Transverse colon (tissue), 3 donors: ENCODE measurements at regions not wholly inside any gene's neighbourhood (a gene's known extent, or its start where the extent isn't known, plus 50 kb on each side); places are given as distances from the start of the nearest gene placed in this dataset.

Source experiments
- CTCF ChIP-seq, 5 experiments: fragments of 200-600 bp in 3 of 5; fragments of 450-650 bp in 2 of 5; sonication (generic) in 3 of 5; IDR thresholded peaks; 1 replicate in 2 of 5; 2 replicates in 3 of 5; pipeline ENCODE4 v1.5.1; 2016 to 2017; ENCODE audit warnings: antibody characterized with exemption in 5 of 5, inconsistent platforms in 3 of 5, mild to moderate bottlenecking in 2 of 5, moderate library complexity in 1 of 5
- POLR2A ChIP-seq: fragments of 450-650 bp; IDR thresholded peaks from one replicate; pipeline ENCODE4 v1.6.1; 2016; ENCODE audit warnings: antibody characterized with exemption, mild to moderate bottlenecking, moderate library complexity

DNA sequence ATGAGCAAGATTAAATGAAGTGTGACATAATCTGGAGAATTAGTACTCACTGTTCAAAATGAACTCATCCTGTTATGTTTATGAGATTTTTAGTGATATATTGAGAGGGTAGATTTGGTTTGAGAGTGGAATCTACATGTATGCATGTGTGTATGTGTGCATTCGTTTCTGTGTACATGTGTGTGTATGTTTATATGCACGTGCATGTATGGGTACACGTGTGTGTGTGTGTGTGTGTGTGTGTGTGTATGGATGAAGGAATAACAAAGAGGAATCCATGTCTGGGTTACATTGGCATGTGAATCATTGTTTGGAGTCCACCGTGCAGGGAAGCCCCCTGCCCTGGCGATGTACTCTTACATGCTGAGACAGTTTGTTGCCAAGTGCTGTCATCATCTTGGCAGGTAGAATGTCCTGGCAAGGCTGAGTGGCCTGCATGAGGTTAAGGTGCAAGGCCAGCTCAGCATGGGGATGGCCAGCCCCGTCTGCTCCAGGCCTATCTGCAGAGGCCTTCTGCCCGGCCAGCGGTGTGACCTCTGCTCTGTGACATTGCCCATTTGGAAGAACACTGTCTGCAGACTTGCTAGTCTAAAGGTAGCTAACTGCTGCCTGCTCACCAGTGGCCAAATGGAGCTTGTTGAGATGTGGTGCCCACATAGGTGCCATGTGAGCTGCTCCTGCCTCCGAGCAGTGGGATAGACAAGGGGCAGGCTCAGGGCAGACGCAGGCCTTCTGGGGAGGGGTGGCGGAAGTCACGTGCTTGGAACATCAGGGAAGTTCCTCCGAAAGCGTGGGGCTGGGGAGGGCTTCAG lies 222.3 kb downstream of the TEX29 start:
- TF ChIP-seq CTCF (IDR thresholded peaks at IDR 0.05) (no peak), POLR2A (no peak)
